RPMI8226 (cell line): ENCODE measurements at regions not wholly inside any gene's neighbourhood (a gene's known extent, or its start where the extent isn't known, plus 50 kb on each side); places are given as distances from the start of the nearest gene placed in this dataset.

Source experiments
- DNase-seq: peaks from one replicate; pipeline ENCODE4 v3.0.0-alpha.2; 2015

DNA sequence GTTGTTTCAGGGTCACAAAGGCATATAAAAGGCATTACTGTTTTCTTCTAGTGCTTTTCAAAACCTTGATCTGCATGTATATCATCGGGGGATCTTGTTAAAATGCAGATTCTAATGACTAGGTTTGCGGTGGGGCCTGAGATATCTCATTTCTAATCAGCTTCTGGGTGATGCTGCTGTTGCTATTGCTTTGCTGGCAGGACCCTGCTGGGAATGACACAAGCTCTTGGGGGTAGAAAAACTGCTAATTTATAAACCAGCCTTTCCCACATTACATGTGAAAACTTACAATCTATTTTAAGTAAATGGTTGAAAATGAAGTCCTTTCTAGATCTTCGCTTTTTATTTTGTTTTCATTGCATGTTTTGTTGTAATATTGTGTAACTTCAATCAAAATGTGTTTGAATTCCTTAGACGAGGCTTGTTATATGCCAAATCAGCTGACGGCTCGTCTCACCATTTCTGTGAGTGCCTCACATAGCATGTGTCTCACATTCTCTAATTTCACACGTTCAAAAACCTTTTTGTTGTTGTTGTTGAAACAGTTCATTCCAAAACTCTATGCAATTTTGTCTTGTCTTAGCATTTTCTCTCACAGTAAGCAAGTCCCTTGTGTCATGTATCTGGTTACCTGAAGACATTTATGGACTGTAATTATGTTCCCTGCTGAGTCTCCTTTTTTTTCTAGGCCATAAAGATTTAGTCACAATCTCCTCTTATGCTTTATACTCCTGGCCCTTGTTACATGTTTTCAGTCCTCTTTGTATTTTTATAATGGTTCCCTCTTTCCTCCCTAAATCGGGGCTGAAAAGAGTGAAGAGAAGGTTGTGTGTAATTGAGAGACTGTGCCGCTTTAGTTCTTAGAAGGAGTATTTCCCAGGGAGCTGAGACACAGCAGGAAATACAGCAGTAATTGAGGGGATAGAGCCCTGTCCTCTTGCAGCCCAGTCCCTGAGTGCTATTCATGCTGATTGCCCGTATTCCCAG, 521.0 kb upstream of the SEMA6A start:
- DNase-seq = no peak

DNA sequence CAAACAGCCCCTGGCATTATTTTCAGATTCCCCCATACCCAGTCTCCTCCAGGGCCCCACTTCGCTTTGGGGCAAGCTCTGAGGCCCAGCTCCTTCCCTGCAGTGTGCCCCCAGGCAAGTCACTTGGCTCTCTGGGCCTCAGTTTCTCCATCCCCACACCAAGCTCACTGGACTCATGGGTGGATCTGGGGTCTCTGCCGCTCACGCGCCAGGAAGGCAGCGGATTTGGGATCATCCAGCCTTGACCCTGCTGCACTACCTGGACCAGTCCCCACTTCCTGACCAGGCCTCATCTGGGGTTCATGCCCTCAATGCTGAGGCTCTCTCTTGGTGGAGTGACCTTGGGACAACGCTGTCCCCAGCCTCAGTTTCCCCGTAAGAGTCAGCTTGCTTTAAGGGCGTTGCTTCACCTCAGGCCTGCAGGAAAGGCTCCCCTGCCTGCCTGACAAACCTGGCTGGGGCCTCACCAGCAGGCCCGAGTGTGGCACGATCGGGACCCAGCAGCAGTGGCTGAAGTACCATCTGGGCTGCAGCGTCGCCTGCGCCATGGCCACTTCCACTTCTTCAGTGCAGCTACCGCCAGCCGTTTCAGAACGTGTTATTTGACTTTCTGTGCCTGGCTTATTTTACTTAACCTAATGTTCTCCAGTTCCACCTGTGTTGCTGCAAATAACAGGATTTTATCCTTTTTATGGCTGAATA, 519.6 kb upstream of the SEMA6A start:
- no peak for DNase-seq

DNA sequence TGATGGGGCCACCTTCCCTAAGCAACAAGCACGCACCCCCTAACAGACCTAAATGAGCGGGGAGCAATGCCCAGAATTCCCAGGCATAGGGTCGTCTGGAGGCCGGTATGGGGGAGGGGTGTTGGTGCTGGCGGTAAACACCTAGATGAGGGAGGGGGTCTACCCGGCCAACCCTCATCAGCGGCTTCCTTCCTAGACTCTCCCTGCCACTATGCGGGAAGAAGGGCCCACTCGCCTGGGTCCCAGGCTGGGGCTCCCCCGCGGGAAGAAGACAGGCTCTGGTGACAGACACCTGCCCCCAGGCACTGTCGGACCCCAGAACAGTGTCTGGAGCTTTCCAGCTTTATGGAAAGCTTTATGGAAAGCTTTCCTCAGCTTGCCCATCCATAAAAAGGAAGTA, 519.0 kb upstream of the SEMA6A start:
- no peak for DNase-seq

DNA sequence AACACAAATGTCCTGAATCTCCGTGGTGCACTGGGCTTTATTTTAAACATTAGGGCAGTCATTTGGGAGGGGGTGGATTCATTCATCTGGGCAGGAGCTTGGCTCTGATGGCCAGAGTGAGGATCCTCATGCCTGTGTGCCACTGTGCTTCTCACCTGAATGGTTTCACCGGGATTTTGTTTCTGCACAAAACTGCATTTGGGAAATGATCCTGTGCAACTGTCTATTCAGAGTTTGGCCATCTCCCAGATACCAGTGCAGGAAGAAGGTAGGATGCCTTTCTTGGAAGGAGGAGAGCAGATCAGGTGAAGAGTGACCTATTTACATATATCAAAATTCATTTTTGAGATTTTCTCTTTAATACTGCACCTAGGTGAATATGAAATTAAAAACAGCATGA, 514.4 kb upstream of the SEMA6A start:
- DNase-seq = no peak

DNA sequence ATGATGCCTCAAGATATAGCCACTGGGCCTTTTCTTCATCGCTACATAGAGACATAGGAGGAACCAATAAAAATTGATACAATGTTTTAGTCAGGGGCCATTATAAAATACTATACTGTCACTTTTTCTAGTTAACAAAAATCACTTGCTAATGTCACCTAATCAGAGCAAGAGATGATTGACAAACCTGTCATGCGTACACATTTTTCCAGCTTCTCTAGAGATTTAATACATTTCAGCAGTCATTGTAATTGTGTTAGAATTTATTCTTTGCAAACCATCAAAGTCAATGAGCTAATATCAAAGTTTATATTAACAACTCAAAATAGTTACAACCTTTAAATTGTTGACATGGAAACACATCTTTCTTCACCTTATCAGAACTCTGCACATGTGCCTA, 513.6 kb upstream of the SEMA6A start:
- DNase-seq = no peak

DNA sequence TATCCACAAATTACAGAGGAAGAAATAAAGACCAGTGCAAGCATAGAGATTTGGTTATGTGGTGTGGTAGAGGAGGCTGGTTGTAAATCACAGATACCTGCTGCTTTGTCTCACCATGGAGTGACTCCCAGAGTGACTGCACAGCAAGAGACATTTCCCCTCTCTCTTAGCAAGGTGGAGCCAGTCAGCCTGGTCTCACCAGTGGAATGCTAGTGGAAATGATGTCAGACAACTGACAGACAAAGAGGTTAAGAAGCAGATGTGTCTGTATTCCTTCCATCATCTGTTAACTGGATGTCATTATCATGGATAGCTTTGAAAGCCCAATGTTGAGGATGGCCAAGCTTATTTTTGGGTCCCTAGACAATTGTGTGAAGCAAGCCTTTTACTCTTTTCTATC, 509.4 kb upstream of the SEMA6A start:
- no peak for DNase-seq

DNA sequence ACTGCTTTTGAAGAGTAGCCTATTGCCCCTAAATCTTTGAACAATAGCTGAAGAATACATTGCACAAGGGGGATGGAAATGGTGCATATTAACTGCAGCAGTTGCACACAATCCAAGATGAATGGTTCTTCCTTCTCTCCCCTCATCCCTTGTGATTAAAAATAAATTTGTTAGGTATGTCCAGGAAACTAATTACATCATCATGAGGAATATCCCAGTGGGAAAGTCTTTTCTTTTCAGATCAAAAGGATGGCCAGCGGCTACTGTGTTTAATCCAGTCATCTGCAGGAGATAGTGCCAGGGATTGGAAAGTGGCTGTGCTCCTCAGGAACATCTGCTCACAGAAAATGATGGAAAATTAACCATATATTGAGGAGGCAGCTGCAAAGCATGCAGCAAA, 508.4 kb upstream of the SEMA6A start:
- no peak for DNase-seq

DNA sequence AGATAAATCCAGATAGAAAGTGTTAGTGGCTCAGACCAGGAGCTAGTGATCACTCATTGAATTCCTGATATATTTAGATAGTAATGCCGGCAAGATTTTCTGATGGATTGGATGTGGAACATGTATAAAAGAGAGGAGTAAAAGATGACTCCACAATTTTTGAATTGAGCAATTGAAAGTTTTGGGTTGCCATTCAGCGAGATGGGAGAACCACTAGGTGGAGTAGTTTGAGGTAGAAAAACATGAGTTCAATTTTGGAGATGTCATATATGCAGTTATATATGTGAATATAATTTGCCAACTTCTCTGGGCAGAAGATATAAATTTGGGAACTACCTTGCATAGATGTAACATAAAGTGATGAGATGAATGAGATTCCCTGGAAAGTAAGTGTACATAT, 502.5 kb upstream of the SEMA6A start:
- peak; percentile 13 for DNase-seq

DNA sequence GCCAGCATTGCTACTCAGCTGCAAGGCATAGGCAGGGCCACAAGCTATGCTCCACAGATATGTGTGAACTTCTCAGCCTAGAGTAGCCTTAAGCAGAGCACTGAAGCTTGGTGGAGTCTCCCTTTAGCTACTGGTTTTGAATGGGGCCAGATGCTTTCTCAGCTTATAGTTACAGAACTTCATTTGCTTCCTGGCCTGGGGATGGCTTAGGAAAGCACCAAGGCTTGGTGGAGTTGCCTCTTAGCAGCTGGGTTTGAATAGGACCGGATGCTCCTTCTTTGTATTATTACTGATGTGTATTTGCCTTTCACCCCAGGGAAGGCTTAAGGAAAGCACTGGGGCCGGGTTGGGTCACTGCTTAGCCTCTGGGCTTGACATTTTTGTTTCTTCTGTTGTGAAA, 497.8 kb upstream of the SEMA6A start:
- no peak for DNase-seq

DNA sequence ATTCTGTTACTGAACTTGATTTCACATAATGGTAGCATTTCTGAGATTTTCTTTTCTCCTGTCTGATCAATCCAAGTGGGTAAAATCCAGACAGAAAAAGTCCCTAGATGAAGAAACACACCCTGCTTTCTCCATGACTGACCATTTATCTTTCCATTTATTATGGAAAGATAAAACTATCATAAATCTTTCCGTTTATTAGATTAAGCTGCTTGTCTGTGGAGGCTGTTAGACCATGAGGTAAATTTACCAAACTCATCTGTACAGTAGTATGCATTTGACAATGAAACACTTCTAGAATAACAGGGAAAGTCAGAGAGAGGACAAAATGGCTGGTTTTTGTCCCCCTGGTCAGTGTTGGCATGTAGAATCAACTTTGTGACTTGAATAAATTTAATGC, 491.2 kb upstream of the SEMA6A start:
- no peak for DNase-seq

DNA sequence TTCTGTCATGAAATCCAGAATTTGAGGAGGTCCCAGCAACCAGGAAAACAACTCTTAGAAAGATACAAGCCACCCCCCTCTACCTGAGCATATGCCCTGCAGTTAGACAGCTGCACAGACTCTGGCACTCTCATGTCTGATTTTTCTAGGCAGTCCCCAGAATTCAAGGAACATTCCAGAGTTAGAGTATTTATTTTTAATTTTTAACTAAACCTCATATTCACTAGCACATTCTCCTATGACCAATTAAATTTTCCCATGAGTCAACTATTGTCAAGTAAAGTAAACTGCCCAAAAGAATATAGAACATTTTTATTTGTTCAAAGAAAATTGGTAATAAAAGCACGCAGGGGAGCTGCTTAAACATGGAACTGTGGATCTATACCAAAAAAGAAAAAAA, 490.5 kb upstream of the SEMA6A start:
- no peak for DNase-seq

DNA sequence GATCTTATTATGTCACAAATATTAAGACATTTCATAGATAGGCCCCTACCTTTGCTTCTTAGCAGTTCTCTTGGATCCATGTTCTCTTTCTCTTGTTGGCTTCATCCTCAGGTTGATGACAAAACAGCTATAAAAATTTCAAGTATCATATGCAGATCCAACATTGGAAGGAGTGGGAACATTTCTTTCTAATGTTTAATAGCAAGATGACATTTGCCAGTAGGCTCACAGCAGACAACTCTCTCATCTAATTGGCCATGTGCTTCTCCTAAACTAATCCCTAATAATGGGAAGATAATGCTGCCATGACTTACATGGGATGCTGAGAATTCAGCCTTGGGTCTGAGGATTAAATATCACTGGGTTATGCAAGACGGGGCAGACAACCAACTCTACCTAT, 485.5 kb upstream of the SEMA6A start:
- no peak for DNase-seq

DNA sequence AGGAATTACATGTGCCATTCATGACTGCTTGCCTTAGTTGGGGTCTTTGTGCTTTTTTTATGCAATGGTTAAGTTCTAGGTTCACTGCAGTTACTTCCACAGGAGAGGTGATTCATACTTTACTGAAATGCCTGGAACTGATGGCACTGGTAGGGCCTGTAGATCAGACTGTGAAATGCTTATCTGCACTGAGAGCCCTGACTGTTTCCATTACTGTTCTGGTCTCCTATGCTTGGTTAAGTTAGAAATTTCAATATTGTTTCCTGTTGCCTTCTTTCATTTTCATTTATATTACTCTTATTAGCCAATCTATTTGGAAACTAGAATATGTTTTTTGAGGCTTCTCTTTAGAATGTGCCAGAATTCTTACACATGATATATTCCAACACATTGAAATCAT, 484.1 kb upstream of the SEMA6A start:
- no peak for DNase-seq

DNA sequence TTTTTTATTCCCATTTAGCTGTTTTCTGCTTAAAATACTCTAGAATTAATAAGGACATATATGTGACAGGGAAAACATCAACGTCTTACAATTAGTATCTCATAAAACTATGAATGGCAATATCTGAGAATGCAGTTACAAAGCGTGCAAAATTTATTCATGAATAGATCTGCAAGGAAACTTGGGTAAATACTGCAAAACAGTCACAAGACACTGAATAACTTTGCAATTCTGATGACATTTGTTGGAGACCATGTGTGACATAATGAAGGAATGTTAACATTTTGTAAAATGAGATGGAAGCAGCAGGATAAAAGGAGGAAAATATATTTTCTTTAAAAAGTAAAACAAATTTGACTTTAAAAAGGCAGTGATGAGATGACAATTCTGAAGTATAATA, 480.9 kb upstream of the SEMA6A start:
- no peak for DNase-seq

DNA sequence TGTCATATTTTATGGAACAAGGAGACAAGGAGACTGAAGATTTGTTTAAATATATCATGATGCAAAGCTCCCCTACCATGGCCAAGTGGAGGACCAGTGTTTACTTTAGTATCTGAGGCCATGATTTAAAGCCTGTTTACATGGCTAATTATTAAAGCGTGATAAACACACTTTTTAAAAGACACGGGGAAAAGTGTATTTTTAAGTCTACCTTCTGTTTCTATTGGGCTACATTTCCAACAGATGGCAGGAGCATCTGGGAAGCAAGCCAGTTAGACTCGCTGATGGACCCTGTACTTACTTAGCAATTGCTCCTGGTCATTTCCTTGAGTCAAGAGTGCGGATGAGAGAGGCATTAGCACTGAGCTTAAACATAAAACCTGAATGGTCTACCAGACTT, 480.3 kb upstream of the SEMA6A start:
- DNase-seq = no peak

DNA sequence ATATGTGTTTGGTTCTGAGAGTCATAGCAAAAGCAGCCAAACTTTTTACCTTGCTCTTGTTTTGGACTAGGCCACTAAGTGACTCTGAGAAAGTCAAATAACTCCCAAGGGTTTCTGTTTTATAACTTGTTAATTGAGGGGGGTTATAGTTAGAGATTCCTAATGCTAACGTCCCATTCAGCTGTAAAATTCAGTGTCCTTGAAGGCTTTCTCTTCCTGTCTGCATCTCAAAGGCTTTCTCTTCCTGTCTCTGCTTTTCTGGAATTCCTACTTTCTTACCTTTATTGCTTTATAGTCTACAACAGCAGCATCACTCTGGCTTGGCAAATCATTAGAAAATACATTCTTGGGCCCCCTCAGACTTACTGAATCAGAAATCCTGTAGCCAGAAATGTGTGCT, 479.5 kb upstream of the SEMA6A start:
- no peak for DNase-seq

DNA sequence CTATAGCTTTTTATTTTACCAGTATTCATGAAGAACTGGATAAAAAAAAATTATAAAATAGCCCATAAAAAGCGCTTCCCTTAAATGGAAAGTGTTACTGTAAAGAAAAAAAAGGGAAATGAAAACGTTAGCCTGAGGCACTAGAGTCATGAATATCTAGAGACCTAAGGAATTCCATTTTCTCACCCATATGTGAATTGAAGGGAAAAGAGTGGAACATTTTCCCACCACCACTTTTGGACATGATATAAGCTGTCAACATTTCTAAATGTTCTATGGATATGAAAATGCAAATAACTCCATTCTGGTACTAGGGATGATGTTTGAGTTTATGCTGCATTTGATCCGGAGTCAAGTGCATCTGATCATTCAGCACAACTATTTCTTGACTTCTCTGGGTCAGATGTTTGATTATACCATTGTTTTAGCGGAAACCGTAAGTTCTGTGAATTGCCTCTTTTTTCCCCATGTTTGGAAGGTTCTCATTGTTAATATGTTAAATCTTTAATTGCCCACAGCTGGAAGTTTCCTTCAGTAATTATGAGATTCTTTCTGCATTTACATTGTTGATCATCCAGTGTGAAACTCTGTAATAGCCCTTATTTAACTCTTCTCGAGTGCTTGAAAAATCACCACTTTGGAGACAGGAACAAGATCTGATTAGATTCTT, 467.4 kb upstream of the SEMA6A start:
- DNase-seq = no peak

DNA sequence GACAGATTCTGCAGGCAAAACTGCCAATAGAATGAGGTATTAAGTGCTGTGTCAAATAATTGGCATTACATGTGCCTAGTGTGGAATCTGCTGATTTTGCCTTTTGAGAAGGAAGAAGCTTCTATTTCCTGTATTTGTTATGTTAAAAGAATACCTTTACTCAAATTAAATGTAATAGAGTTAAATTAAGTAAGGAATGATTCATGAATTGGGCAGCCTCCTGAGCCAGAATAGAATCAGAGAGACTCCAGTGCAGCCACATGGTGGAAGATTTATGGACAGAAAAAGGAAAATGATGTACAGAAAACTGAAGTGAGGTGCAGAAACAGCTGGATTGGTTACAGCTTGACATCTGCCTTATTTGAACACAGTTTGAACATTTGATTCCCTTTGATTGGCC, 464.4 kb upstream of the SEMA6A start:
- DNase-seq = no peak

DNA sequence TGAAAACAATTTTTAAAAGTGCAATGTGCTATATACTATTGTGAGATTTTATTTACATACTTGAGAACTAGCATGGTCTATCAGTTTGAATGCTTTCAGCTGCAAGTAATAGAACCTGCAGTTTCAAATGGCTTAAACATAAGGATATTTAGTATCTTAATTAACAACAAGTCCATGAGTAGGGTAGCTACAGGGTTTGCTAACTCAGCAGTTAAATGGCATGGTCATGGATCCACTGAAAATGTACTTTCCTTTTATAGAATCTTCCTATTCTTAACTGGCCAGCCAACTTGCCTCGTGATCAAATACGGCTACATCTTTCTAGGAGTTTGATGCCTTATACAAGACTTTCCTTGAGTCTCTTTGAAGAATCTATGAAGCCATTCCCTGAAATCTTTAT, 452.8 kb upstream of the SEMA6A start:
- DNase-seq = no peak

DNA sequence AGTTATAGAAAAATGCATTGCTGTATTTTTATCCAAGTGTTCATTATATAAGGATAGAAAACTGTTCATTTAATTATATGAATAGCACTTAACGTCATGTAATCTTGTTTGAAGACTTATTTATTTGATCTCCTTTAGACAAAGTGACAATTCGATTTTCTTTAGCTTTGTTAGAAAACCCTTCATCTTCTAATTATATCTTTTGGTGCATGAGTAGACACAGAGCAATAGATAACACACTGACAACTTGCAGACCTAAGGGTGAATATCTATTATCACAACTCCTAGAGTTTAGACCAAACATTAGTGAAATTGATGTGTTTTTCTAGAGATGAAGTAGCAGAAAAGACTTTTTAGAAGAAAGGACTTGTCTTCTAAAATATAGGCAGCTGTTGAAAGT, 446.4 kb upstream of the SEMA6A start:
- DNase-seq = no peak

DNA sequence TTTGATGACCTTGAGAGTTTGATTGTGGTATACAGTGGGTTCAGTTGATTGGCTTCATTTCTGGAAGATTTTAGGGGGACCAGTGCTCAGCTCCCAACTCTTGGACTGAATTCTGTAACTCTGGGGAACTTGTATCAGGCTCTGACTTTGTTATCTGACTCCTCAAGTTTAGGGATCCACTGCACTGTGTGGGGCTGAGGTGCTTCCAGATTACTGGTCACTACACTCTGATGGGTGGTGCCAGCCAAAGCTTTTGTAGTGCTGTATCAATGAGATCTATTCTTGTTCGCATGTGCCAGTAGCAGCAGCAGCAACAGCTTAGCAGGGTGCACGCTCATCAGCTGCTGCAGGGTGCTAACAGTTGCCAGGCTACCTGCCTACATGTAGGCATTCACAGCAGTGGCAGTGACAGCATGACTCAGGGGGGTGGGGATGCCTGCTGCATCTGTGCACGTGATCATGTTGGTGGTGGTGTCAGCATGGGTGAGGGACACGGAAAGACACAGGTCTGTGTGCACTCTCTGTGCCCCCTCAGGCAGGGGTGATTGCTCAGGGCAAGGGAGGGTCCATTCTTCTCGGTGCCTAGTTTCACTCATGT, 438.8 kb upstream of the SEMA6A start:
- no peak for DNase-seq

DNA sequence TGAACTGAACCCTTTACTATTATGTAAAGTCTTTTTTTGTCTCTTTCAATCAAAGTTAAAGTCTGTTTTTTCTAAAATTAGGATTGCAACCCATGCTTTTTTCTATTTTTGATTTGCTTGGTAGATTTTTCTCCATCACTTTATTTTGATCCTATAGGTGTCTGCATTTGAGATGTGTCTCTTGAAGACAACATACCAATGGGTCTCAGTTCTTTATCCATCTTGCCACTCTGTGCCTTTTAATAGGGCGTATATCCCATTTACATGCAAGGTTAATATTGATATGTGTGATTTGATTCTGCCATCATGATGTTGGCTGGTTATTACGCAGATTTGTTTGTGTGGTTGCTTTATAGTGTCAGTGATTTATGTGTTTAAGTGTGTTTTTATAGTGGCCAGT, 436.0 kb upstream of the SEMA6A start:
- DNase-seq = no peak

DNA sequence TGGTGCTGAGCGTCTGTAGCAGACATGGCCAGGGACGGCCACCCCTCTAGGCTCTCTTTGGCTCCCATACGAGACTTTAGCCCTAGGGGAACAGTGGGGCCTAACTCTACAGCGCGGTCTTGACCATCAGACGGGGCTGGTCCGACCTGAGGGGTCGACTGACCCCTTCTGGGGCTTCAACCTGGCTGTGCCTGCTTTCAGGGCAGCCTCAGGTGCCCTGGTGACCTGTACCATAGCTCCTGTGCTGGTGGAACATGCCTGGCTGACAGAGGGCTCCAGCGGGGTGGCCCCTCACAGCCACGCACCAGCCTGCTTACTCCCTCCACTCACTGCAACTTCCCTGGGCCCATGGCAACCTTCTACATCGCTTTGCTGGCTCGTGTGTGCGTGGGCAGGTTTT, 423.4 kb upstream of the SEMA6A start:
- no peak for DNase-seq

DNA sequence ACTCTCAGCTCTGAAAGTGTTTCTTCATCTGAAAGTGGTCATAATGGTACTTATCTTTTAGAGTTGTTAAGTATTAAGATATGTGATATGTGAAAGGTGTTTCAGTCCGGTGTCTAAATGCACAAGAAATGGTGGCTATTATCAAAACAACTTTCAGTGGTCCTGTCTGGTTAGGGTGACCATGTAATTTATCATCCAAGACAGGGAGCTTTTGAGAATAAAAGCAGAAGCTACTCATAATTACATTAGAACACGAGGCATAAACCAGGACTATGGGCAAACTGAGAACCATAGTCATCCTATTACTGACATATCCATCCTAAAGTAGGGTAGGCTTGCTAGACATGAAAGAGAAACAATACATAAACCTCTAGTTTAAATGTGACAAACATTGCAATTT, 418.1 kb upstream of the SEMA6A start:
- no peak for DNase-seq
